Lower leg skin (tissue), 4 donors: ENCODE measurements at regions not wholly inside any gene's neighbourhood (a gene's known extent, or its start where the extent isn't known, plus 50 kb on each side); places are given as distances from the start of the nearest gene placed in this dataset.

Experiments used
- DNase-seq, 2 donors: peaks; one replicate each; pipeline ENCODE4 v3.0.0-alpha.2; 2019; ENCODE audit warnings: low spot score in 2 of 2
- H3K4me3 ChIP-seq: fragments of 200-600 bp; sonication (generic); 2 replicates; pipeline ENCODE4 v1.5.1; 2017; ENCODE audit warnings: mild to moderate bottlenecking, low read depth; ENCODE audit not compliant: poor library complexity, severe bottlenecking
- POLR2A ChIP-seq, 2 donors: fragments of 450-650 bp; IDR thresholded peaks; one replicate each; pipeline ENCODE4 v1.6.1; 2016 to 2017; ENCODE audit warnings: antibody characterized with exemption in 2 of 2, mild to moderate bottlenecking in 1 of 2, moderate library complexity in 1 of 2
- WGBS, 2 donors: methylation state at CpG; one replicate each; pipeline ENCODE4 v1.1.5; 2018; 5-methylcytosine and 5-hydroxymethylcytosine counted together
- intact Hi-C: fragments of 100-400 bp; cut with DNase I; formaldehyde crosslinking; loops from one replicate; pipeline ENCODE4 v1.15.0; 2023; ENCODE audit warnings: low total_unique reads
- TF ChIP-seq, protein P1 (sequence below), 3 donors: fragments of 450-650 bp; IDR thresholded peaks; one replicate each; pipeline ENCODE4 v1.5.1; 2016; ENCODE audit warnings: antibody characterized with exemption in 3 of 3, mild to moderate bottlenecking in 3 of 3, moderate library complexity in 2 of 3

GRCh38 chr13:52947921-52948373, 80.7 kb upstream of the OLFM4 start:
- 46 to 61% methylated on average over 4 of the region's 4 CpGs for WGBS, 2 donors
- H3K4me3 ChIP-seq: no peak overlapping the region
- DNase-seq: no peak
- intact Hi-C loops: no loop called here
- TF ChIP-seq, protein P1, sequence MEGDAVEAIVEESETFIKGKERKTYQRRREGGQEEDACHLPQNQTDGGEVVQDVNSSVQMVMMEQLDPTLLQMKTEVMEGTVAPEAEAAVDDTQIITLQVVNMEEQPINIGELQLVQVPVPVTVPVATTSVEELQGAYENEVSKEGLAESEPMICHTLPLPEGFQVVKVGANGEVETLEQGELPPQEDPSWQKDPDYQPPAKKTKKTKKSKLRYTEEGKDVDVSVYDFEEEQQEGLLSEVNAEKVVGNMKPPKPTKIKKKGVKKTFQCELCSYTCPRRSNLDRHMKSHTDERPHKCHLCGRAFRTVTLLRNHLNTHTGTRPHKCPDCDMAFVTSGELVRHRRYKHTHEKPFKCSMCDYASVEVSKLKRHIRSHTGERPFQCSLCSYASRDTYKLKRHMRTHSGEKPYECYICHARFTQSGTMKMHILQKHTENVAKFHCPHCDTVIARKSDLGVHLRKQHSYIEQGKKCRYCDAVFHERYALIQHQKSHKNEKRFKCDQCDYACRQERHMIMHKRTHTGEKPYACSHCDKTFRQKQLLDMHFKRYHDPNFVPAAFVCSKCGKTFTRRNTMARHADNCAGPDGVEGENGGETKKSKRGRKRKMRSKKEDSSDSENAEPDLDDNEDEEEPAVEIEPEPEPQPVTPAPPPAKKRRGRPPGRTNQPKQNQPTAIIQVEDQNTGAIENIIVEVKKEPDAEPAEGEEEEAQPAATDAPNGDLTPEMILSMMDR (IDR thresholded peaks at IDR 0.05): no peak
- no peak for TF ChIP-seq POLR2A (IDR thresholded peaks at IDR 0.05)

DNA sequence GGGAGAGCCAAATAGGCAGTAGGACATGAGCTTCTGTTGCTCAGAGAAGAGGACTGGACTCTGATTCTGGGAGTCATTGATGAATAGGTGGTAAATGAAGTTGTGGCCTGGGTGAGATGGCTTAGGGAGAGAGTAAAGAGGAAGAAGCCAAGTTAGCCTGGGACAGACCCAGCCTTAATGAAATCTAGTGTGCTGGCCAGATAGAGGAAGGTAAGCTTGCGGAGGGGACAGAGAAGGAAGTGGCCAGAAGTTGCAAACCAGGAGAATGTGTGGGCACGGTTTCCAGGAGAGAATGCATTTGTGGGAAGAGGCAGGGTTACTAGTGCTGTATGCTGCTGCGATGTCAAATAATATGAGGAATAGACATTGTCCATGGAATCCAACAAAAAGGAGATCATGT, 83.3 kb upstream of the OLFM4 start:
- WGBS, 2 donors: 84 to 85% methylated on average over 3 of the region's 3 CpGs
- intact Hi-C loops: no loop called here
- DNase-seq: no peak
- no peak overlapping the region for H3K4me3 ChIP-seq
- no peak for TF ChIP-seq POLR2A (IDR thresholded peaks at IDR 0.05)
- TF ChIP-seq, protein P1 (IDR thresholded peaks at IDR 0.05): no peak

DNA sequence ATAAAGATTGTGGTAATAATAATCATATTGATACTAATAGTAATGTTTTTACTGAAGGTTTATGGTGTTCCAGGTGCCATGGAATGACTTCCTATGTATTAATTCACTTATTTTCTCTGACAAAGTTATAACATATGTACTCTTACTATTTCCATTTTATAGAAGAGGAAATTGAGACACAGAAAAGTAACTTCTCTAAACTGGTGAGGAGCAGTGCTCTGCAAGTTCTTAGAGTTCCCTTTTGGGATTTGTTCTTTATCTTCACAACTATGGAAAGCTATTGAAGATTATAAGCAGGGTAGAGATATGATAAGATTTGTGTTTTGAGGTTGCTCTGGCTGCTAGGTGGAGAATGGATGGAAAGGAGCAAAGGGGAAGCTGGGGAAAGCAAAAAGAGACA, 83.9 kb upstream of the OLFM4 start:
- TF ChIP-seq, protein P1 (IDR thresholded peaks at IDR 0.05): no peak
- no peak for TF ChIP-seq POLR2A (IDR thresholded peaks at IDR 0.05)
- no peak overlapping the region for H3K4me3 ChIP-seq
- DNase-seq: no peak
- intact Hi-C loops: no loop called here

DNA sequence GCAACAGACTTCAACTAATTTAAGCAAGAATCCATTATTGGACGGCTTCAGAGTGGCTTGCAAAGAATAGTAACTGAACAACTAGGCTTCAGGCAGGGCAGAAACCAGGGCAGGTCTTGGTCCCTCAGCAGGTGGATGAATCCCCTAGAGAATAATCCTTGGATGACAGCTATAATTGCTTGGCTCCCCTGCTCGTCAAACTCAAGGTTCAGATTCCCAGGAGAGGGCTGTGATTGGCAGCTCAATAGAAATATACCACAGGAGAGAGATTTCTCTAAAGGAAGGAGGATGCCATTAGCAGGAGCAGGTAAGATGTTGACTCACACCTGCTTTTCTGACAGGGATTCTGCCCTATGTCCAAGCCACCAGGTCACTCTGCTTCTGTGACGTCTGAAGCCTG, 89.6 kb upstream of the PCDH8 start:
- WGBS, 2 donors: 71 to 73% methylated on average over 3 of the region's 3 CpGs
- intact Hi-C loops: no loop called here
- TF ChIP-seq, protein P1 (IDR thresholded peaks at IDR 0.05): no peak
- TF ChIP-seq POLR2A (IDR thresholded peaks at IDR 0.05): no peak
- DNase-seq: no peak
- H3K4me3 ChIP-seq: no peak overlapping the region

DNA sequence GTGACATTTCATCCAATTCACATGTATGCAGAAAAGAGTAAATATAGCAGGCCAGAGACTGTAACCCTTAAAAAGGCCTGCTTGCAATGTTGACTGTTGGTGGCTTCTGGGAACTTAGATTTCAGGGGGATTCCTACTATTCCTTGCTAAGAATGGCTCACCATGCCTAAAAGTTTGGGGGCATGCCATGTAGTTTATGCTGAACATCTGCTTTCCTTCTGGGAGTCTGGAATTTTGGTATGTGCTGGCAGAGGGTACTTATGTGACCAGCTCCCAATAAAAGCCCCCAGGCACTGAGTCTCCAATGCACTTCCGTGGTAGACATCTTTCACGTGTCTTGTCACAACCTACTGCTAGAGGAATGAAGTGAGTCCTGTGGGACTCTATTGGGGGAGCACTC, 88.4 kb upstream of the PCDH8 start:
- no peak overlapping the region for H3K4me3 ChIP-seq
- no peak for TF ChIP-seq POLR2A (IDR thresholded peaks at IDR 0.05)
- TF ChIP-seq, protein P1 (IDR thresholded peaks at IDR 0.05): no peak
- WGBS, 2 donors: 53 to 54% methylated on average over 2 of the region's 2 CpGs
- intact Hi-C loops: no loop called here
- DNase-seq: no peak

- DNase-seq: no peak
These were observed 85.8 kb upstream of the PCDH8 start for GRCh38 chr13:52934258-52934657.

More at GRCh38 chr13:52934258-52934657, 85.8 kb upstream of the PCDH8 start:
- no peak overlapping the region for H3K4me3 ChIP-seq
- intact Hi-C loops: no loop called here
- no peak for TF ChIP-seq POLR2A (IDR thresholded peaks at IDR 0.05)
- TF ChIP-seq, protein P1 (IDR thresholded peaks at IDR 0.05): no peak
- WGBS, 2 donors: 65 to 70% methylated on average over 7 of the region's 7 CpGs
